OCI-LY7 (cell line): ENCODE measurements at regions not wholly inside any gene's neighbourhood (a gene's known extent, or its start where the extent isn't known, plus 50 kb on each side); places are given as distances from the start of the nearest gene placed in this dataset.

Experiments used
- BruUV-seq: library from RNA; stranded (reverse); fragments of 400-500 nt; replicated peaks from 2 replicates; lab custom pipeline; 2021; lab: Mats Ljungman, UMichigan
- CTCF ChIA-PET: fragments of 300-600 bp; sonication (Branson Sonifier 250); formaldehyde crosslinking; loops from one replicate; lab custom pipeline; 2022; ENCODE audit warnings: antibody characterized with exemption; ENCODE audit not compliant: unreplicated experiment; lab: Charles Lee
- POLR2A ChIA-PET: fragments of 300-600 bp; sonication (Branson Sonifier 250); formaldehyde crosslinking; loops from one replicate; lab custom pipeline; 2022; ENCODE audit warnings: antibody characterized with exemption; lab: Charles Lee
- DNase-seq: peaks from one replicate; pipeline ENCODE4 v3.0.0-alpha.2; 2015; ENCODE audit warnings: low spot score
- H2AFZ ChIP-seq: fragments of 200-600 bp; sonication (generic), shearing (Covaris generic); 2 replicates; pipeline ENCODE4 v1.6.1; 2014; ENCODE audit warnings: mild to moderate bottlenecking, antibody characterized with exemption, low read length, moderate library complexity
- H3K27ac ChIP-seq: fragments of 200-600 bp; sonication (generic); 2 replicates; pipeline ENCODE4 v1.5.1; 2014; ENCODE audit warnings: mixed run types, low read depth, mild to moderate bottlenecking, moderate library complexity, low read length, inconsistent platforms; ENCODE audit not compliant: poor library complexity, severe bottlenecking
- H3K36me3 ChIP-seq: fragments of 200-600 bp; sonication (generic); 2 replicates; pipeline ENCODE4 v1.6.1; 2014; ENCODE audit warnings: mild to moderate bottlenecking, antibody characterized with exemption, low read length, moderate library complexity, mixed read lengths; ENCODE audit not compliant: insufficient read depth
- H3K4me1 ChIP-seq: fragments of 200-600 bp; sonication (generic); 2 replicates; pipeline ENCODE4 v1.5.1; 2014; ENCODE audit warnings: mild to moderate bottlenecking, low read length; ENCODE audit not compliant: insufficient read depth, poor library complexity, severe bottlenecking
- H3K4me2 ChIP-seq: fragments of 200-600 bp; sonication (generic); 2 replicates; pipeline ENCODE4 v1.6.1; 2014; ENCODE audit warnings: mild to moderate bottlenecking, low read length
- H3K4me3 ChIP-seq: fragments of 200-600 bp; sonication (generic); 2 replicates; pipeline ENCODE4 v1.5.1; 2014; ENCODE audit warnings: mild to moderate bottlenecking, low read depth, low read length; ENCODE audit not compliant: poor library complexity, severe bottlenecking
- H3K79me2 ChIP-seq: fragments of 200-600 bp; sonication (generic); 2 replicates; pipeline ENCODE4 v1.6.1; 2016; ENCODE audit warnings: low read depth, mild to moderate bottlenecking, low read length, moderate library complexity, mixed read lengths; ENCODE audit not compliant: insufficient read depth
- H3K9me2 ChIP-seq: fragments of 200-600 bp; sonication (generic); 2 replicates; pipeline ENCODE4 v1.6.1; 2016; ENCODE audit warnings: mild to moderate bottlenecking, low read length, mixed read lengths; ENCODE audit not compliant: insufficient read depth
- H3K9me3 ChIP-seq: fragments of 200-600 bp; sonication (generic); 2 replicates; pipeline ENCODE4 v1.6.1; 2014; ENCODE audit warnings: mild to moderate bottlenecking, mixed run types, low read length, mixed read lengths
- H4K20me1 ChIP-seq: fragments of 200-600 bp; sonication (generic); 2 replicates; pipeline ENCODE4 v1.6.1; 2014; ENCODE audit warnings: mild to moderate bottlenecking, antibody characterized with exemption, low read length, moderate library complexity, mixed read lengths; ENCODE audit not compliant: insufficient read depth
- CTCF ChIP-seq: fragments of 200-600 bp; sonication (generic); conservative IDR thresholded peaks from 2 replicates; pipeline ENCODE4 v1.5.1; 2014; ENCODE audit warnings: mild to moderate bottlenecking, antibody characterized with exemption, low read length, moderate library complexity, mixed read lengths
- EZH2phosphoT487 ChIP-seq: fragments of 200-600 bp; sonication (generic); IDR thresholded peaks from 2 replicates; pipeline ENCODE4 v1.6.1; 2018; ENCODE audit warnings: low read depth, borderline replicate concordance, mild to moderate bottlenecking, mixed run types, antibody characterized with exemption, low read length, moderate library complexity, mixed read lengths
- intact Hi-C: fragments of 100-400 bp; cut with micrococcal nuclease; formaldehyde crosslinking; loops from one replicate; pipeline ENCODE4 v1.10.0; 2022; ENCODE audit not compliant: unreplicated experiment

- peak overlapping the region; percentile 49 for H3K4me2 ChIP-seq
- intact Hi-C loops: loop anchor here (10.0 kb wide), 1 partner anchor 263 kb away; the partner anchor contains the start of gene AUH
Observed at GRCh38 chr9:91101611-91102168, 260.0 kb downstream of the AUH start.

GRCh38 chr9:91102269-91102668, 259.4 kb downstream of the AUH start:
- Histone ChIP-seq H3K9me3 (no peaks in the 10 kb centered on the region), H2AFZ (no peak overlapping the region), H3K36me3 (no peaks in the 10 kb centered on the region), H3K4me1 (peaks cover 32% of the 10 kb centered on the region), H3K27ac (no peak overlapping the region), H3K9me2 (no peaks in the 10 kb centered on the region), H4K20me1 (no peaks in the 10 kb centered on the region), H3K79me2 (no peaks in the 10 kb centered on the region), H3K4me3 (no peak overlapping the region), H3K4me2 (peak overlapping the region; percentile 49)
- intact Hi-C loops: loop anchor here (10.0 kb wide), 1 partner anchor 263 kb away; the partner anchor contains the start of gene AUH
- CTCF ChIA-PET: no interaction called here
- TF ChIP-seq CTCF (no peak), EZH2phosphoT487 (no peak)
- no TSS peak for BruUV-seq
- POLR2A ChIA-PET: interaction anchor here (0.6 to 1.1 kb wide), 3 partner anchors 8 to 42 kb away, joined by 3 to 4 read pairs (median 3); no protein-coding TSS in a partner anchor
- no peak for DNase-seq

More at GRCh38 chr9:91101611-91102168, 260.0 kb downstream of the AUH start:
- H3K9me2 ChIP-seq: no peaks in the 10 kb centered on the region
- CTCF ChIA-PET: no interaction called here
- H3K27ac ChIP-seq: no peak overlapping the region
- H4K20me1 ChIP-seq: no peaks in the 10 kb centered on the region
- peaks cover 32% of the 10 kb centered on the region for H3K4me1 ChIP-seq
- peak overlapping the region; percentile 2 for H3K4me3 ChIP-seq
- DNase-seq: peak; percentile 82
- H3K36me3 ChIP-seq: no peaks in the 10 kb centered on the region
- H3K79me2 ChIP-seq: no peaks in the 10 kb centered on the region
- H3K9me3 ChIP-seq: no peaks in the 10 kb centered on the region
- POLR2A ChIA-PET: interaction anchor here (0.6 to 1.1 kb wide), 3 partner anchors 9 to 41 kb away, joined by 3 to 4 read pairs (median 3); no protein-coding TSS in a partner anchor
- TF ChIP-seq CTCF (no peak), EZH2phosphoT487 (no peak)
- BruUV-seq: no TSS peak
- no peak overlapping the region for H2AFZ ChIP-seq

- intact Hi-C loops: loop anchor here (10.0 kb wide), 1 partner anchor 261 kb away; the partner anchor contains the start of gene AUH
- BruUV-seq: no TSS peak
Observed at GRCh38 chr9:91103931-91104330, 257.8 kb downstream of the AUH start.

More at GRCh38 chr9:91103931-91104330, 257.8 kb downstream of the AUH start:
- Histone ChIP-seq H3K27ac (no peak overlapping the region), H2AFZ (no peak overlapping the region), H4K20me1 (no peaks in the 10 kb centered on the region), H3K9me3 (no peaks in the 10 kb centered on the region), H3K9me2 (no peaks in the 10 kb centered on the region), H3K4me3 (no peak overlapping the region), H3K4me2 (no peak overlapping the region), H3K36me3 (no peaks in the 10 kb centered on the region), H3K79me2 (no peaks in the 10 kb centered on the region), H3K4me1 (peaks cover 32% of the 10 kb centered on the region)
- ChIA-PET CTCF (no interaction called here), POLR2A (no interaction called here)
- DNase-seq: no peak
- no peak for TF ChIP-seq EZH2phosphoT487
- no peak for TF ChIP-seq CTCF
